Smooth muscle cell (in vitro differentiated cells): ENCODE measurements at regions not wholly inside any gene's neighbourhood (a gene's known extent, or its start where the extent isn't known, plus 50 kb on each side); places are given as distances from the start of the nearest gene placed in this dataset.

Experiments used
- DNase-seq: peaks from one replicate; lab custom pipeline; 2025; ENCODE audit not compliant: unreplicated experiment; lab: John Stamatoyannopoulos, UW
- H2AFZ ChIP-seq: fragments of 200-600 bp; sonication (generic); 2 replicates; pipeline ENCODE4 v1.6.0; 2016; ENCODE audit warnings: antibody characterized with exemption, low read depth, mild to moderate bottlenecking
- H3F3A ChIP-seq: fragments of 200-600 bp; sonication (generic); 2 replicates; pipeline ENCODE4 v1.6.0; 2017; ENCODE audit warnings: antibody characterized with exemption, low read depth
- H3K27ac ChIP-seq: fragments of 200-600 bp; sonication (generic); 2 replicates; pipeline ENCODE4 v1.5.1; 2016; ENCODE audit warnings: low read depth, mild to moderate bottlenecking
- H3K27me3 ChIP-seq: fragments of 200-600 bp; sonication (generic); 2 replicates; pipeline ENCODE4 v1.6.1; 2016; ENCODE audit warnings: low read depth, mild to moderate bottlenecking
- H3K36me3 ChIP-seq: fragments of 200-600 bp; sonication (generic); 2 replicates; pipeline ENCODE4 v1.5.1; 2016; ENCODE audit warnings: low read depth
- H3K4me1 ChIP-seq: fragments of 200-600 bp; sonication (generic); 2 replicates; pipeline ENCODE4 v1.5.1; 2016; ENCODE audit warnings: low read depth
- H3K4me2 ChIP-seq: fragments of 200-600 bp; sonication (generic); 2 replicates; pipeline ENCODE4 v1.6.0; 2016; ENCODE audit warnings: mild to moderate bottlenecking
- H3K4me3 ChIP-seq: fragments of 200-600 bp; sonication (generic); 2 replicates; pipeline ENCODE4 v1.5.1; 2016; ENCODE audit warnings: mild to moderate bottlenecking
- H3K79me2 ChIP-seq: fragments of 200-600 bp; sonication (generic); 2 replicates; pipeline ENCODE4 v1.6.0; 2016; ENCODE audit warnings: low read depth, mild to moderate bottlenecking
- H3K9ac ChIP-seq: fragments of 200-600 bp; sonication (generic); 2 replicates; pipeline ENCODE4 v1.6.0; 2016; ENCODE audit warnings: low read depth
- H3K9me3 ChIP-seq: fragments of 200-600 bp; sonication (generic); replicated peaks from 2 replicates; pipeline ENCODE4 v1.5.1; 2016; ENCODE audit warnings: low read depth
- H4K20me1 ChIP-seq: fragments of 200-600 bp; sonication (generic); 2 replicates; pipeline ENCODE4 v1.6.0; 2016; ENCODE audit warnings: low read depth
- WGBS: methylation state at CpG from one replicate; pipeline ENCODE4 v1.1.7; 2016; ENCODE audit warnings: low lambda C conversion rate; 5-methylcytosine and 5-hydroxymethylcytosine counted together
- TF ChIP-seq, protein P1 (sequence below): fragments of 200-600 bp; sonication (generic); IDR thresholded peaks from 2 replicates; pipeline ENCODE4 v1.5.1; 2017; ENCODE audit warnings: borderline replicate concordance, mild to moderate bottlenecking, antibody characterized with exemption; ENCODE audit not compliant: insufficient read depth, poor library complexity, severe bottlenecking

GRCh38 chr5:106827061-106827460 lies 843.7 kb downstream of the EFNA5 start:
- WGBS = 9% methylated on average over 1 of the region's 1 CpG
- H3K4me2 ChIP-seq = peak overlapping the region; percentile 28
- H2AFZ ChIP-seq = no peak overlapping the region
- H4K20me1 ChIP-seq = no peaks in the 10 kb centered on the region
- no peaks in the 10 kb centered on the region for H3F3A ChIP-seq
- no peaks in the 10 kb centered on the region for H3K9me3 ChIP-seq
- no peak overlapping the region for H3K4me3 ChIP-seq
- H3K27me3 ChIP-seq = no peaks in the 10 kb centered on the region
- H3K4me1 ChIP-seq = peaks cover 5% of the 10 kb centered on the region
- no peaks in the 10 kb centered on the region for H3K36me3 ChIP-seq
- H3K27ac ChIP-seq = peak overlapping the region; percentile 55
- no peak overlapping the region for H3K9ac ChIP-seq
- TF ChIP-seq, protein P1, sequence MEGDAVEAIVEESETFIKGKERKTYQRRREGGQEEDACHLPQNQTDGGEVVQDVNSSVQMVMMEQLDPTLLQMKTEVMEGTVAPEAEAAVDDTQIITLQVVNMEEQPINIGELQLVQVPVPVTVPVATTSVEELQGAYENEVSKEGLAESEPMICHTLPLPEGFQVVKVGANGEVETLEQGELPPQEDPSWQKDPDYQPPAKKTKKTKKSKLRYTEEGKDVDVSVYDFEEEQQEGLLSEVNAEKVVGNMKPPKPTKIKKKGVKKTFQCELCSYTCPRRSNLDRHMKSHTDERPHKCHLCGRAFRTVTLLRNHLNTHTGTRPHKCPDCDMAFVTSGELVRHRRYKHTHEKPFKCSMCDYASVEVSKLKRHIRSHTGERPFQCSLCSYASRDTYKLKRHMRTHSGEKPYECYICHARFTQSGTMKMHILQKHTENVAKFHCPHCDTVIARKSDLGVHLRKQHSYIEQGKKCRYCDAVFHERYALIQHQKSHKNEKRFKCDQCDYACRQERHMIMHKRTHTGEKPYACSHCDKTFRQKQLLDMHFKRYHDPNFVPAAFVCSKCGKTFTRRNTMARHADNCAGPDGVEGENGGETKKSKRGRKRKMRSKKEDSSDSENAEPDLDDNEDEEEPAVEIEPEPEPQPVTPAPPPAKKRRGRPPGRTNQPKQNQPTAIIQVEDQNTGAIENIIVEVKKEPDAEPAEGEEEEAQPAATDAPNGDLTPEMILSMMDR = no peak
- H3K79me2 ChIP-seq = no peaks in the 10 kb centered on the region
- DNase-seq = no peak

- no peak overlapping the region for H3K4me2 ChIP-seq
- no peak overlapping the region for H3K9ac ChIP-seq
- 77% methylated on average over 2 of the region's 2 CpGs for WGBS
- peak overlapping the region; percentile 24 for H2AFZ ChIP-seq
- peak overlapping the region; percentile 17 for H3K27ac ChIP-seq
- no peaks in the 10 kb centered on the region for H3K36me3 ChIP-seq
- no peaks in the 10 kb centered on the region for H3K9me3 ChIP-seq
- peaks cover 5% of the 10 kb centered on the region for H3K4me1 ChIP-seq
- H3K27me3 ChIP-seq = no peaks in the 10 kb centered on the region
- no peak for DNase-seq
- H3K4me3 ChIP-seq = no peak overlapping the region
- TF ChIP-seq, protein P1 = no peak
- no peaks in the 10 kb centered on the region for H3K79me2 ChIP-seq
- H3F3A ChIP-seq = no peaks in the 10 kb centered on the region
- H4K20me1 ChIP-seq = no peaks in the 10 kb centered on the region
Observed at GRCh38 chr5:106825374-106825773, 845.4 kb downstream of the EFNA5 start.

DNA sequence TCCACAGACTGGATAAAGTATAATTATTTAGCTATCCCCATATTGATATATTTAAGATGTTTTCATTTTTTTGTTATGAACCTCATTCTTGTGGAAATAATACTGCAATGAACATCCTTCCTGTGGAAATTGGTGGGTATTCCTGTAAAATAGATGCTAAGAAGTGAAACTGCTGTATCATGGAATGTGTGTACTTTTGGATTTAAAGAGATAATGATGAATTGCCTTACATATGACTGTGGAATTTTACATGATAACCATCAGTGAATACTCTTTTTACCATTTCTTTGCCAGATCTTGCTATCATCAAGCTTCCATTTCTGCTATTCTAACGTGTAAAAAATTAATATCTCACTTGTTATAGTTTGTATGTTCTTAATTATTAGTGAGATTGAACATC lies 847.9 kb downstream of the EFNA5 start:
- Histone ChIP-seq H3K79me2 (no peaks in the 10 kb centered on the region), H3K4me1 (peaks cover 5% of the 10 kb centered on the region), H2AFZ (peak overlapping the region; percentile 28), H3K9ac (no peak overlapping the region), H4K20me1 (no peaks in the 10 kb centered on the region), H3K9me3 (no peaks in the 10 kb centered on the region), H3K27me3 (no peaks in the 10 kb centered on the region), H3K36me3 (no peaks in the 10 kb centered on the region), H3K27ac (no peak overlapping the region), H3K4me3 (no peak overlapping the region), H3F3A (no peaks in the 10 kb centered on the region), H3K4me2 (no peak overlapping the region)
- WGBS = 73% methylated on average over 1 of the region's 1 CpG
- TF ChIP-seq, protein P1 = no peak
- DNase-seq = no peak

DNA sequence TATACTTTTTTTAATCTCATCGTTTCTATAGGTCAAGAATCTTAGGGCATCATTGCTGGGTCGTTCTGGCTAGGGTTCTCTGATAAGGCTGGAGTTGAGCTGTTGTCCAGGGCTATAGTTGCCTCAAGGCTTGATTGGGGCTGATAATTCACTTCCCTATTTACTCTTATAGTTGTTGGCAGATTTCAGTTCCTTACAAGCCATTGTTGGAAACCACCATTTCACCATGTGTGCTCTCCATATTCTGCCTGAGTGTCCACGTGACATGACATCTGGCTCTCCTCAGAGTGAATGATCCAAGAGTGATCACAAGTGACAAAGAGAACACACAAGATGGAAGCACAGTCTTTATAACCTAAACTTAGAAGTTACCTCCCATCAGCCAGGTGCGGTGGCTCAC lies 852.2 kb downstream of the EFNA5 start:
- whole genome bisulfite sequencing = 85% methylated on average over 4 of the region's 4 CpGs
- Histone ChIP-seq H3K9ac (no peak overlapping the region), H3K4me3 (no peak overlapping the region), H2AFZ (no peak overlapping the region), H4K20me1 (no peaks in the 10 kb centered on the region), H3K4me1 (no peaks in the 10 kb centered on the region), H3K79me2 (no peaks in the 10 kb centered on the region), H3K27me3 (no peaks in the 10 kb centered on the region), H3K9me3 (no peaks in the 10 kb centered on the region), H3K36me3 (no peaks in the 10 kb centered on the region), H3K4me2 (no peak overlapping the region), H3K27ac (no peak overlapping the region), H3F3A (no peaks in the 10 kb centered on the region)
- TF ChIP-seq, protein P1 = no peak
- DNase-seq = no peak
